ENCODE measurements at regions not wholly inside any gene's neighbourhood (a gene's known extent, or its start where the extent isn't known, plus 50 kb on each side); places are given as distances from the start of the nearest gene placed in this dataset.

DNA sequence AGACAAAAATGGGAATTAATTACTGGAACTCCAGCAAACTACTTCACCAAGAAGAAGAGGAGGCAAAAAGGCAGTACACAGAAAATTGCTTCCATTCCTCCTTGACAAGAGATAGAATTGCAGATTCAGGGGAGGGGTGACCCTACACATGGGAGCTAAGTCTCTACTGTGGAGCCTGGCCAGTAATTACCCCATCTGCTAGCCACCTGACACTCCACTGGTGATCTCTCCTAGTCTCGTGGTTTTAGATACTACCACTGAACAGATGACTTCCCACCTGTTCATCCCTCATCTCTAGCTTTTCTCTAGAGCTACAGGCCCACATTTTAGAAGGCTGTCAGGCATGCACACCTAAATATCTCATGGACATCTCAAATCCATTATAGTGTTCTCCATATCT, 224.3 kb upstream of the NR2F2 start:
- H3K4me1 ChIP-seq (ENCODE audit: insufficient read depth, poor library complexity, severe bottlenecking), result no peaks in the 10 kb centered on the region
- ATAC-seq (ENCODE audit: low read depth) (no peak), DNase-seq (ENCODE audit: low spot score) (no peak)
- no peak overlapping the region for H3K4me3 ChIP-seq (ENCODE audit: severe bottlenecking)
- no peaks in the 10 kb centered on the region for H3K9me3 ChIP-seq (ENCODE audit: severe bottlenecking)
- no peaks in the 10 kb centered on the region for H3K27me3 ChIP-seq (ENCODE audit: insufficient read depth, poor library complexity, severe bottlenecking)
- H3K27ac ChIP-seq (ENCODE audit: poor library complexity, severe bottlenecking), result no peak overlapping the region
- H3K36me3 ChIP-seq (ENCODE audit: low read depth), result no peaks in the 10 kb centered on the region
- TF ChIP-seq, protein P1, sequence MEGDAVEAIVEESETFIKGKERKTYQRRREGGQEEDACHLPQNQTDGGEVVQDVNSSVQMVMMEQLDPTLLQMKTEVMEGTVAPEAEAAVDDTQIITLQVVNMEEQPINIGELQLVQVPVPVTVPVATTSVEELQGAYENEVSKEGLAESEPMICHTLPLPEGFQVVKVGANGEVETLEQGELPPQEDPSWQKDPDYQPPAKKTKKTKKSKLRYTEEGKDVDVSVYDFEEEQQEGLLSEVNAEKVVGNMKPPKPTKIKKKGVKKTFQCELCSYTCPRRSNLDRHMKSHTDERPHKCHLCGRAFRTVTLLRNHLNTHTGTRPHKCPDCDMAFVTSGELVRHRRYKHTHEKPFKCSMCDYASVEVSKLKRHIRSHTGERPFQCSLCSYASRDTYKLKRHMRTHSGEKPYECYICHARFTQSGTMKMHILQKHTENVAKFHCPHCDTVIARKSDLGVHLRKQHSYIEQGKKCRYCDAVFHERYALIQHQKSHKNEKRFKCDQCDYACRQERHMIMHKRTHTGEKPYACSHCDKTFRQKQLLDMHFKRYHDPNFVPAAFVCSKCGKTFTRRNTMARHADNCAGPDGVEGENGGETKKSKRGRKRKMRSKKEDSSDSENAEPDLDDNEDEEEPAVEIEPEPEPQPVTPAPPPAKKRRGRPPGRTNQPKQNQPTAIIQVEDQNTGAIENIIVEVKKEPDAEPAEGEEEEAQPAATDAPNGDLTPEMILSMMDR (IDR thresholded peaks at IDR 0.05; ENCODE audit: poor library complexity, severe bottlenecking), result no peak

DNA sequence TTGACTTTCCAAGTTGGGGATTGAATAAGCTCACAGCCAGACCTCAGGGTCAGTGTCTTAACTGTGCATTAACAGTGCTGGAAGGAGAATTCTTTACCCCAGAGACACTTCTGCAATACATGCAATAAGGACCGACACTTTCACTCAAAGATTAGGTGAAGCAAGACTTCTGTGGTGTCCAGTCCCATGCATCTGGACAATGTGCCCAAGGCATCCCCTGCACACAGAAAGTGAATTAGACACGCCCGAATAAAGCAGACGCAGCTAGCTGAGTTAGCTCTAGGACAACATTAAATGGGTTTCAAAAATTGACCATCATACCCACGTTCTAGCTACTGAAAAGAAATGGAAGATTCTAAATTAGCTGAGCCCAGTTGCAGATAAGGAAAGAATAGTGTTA, 223.9 kb upstream of the NR2F2 start:
- Histone ChIP-seq H3K9me3 (ENCODE audit: severe bottlenecking) (no peaks in the 10 kb centered on the region), H3K4me1 (ENCODE audit: insufficient read depth, poor library complexity, severe bottlenecking) (no peaks in the 10 kb centered on the region), H3K4me3 (ENCODE audit: severe bottlenecking) (no peak overlapping the region), H3K36me3 (ENCODE audit: low read depth) (no peaks in the 10 kb centered on the region), H3K27me3 (ENCODE audit: insufficient read depth, poor library complexity, severe bottlenecking) (no peaks in the 10 kb centered on the region), H3K27ac (ENCODE audit: poor library complexity, severe bottlenecking) (no peak overlapping the region)
- DNase-seq (ENCODE audit: low spot score), result no peak
- no peak for ATAC-seq (ENCODE audit: low read depth)
- TF ChIP-seq, protein P1 (IDR thresholded peaks at IDR 0.05; ENCODE audit: poor library complexity, severe bottlenecking), result no peak

- TF ChIP-seq, protein P1 (IDR thresholded peaks at IDR 0.05; ENCODE audit: poor library complexity, severe bottlenecking), result no peak
- no peak overlapping the region for H3K27ac ChIP-seq (ENCODE audit: poor library complexity, severe bottlenecking)
- DNase-seq (ENCODE audit: low spot score), result no peak
- no peak for ATAC-seq (ENCODE audit: low read depth)
- no peaks in the 10 kb centered on the region for H3K36me3 ChIP-seq (ENCODE audit: low read depth)
- no peaks in the 10 kb centered on the region for H3K9me3 ChIP-seq (ENCODE audit: severe bottlenecking)
- H3K4me1 ChIP-seq (ENCODE audit: insufficient read depth, poor library complexity, severe bottlenecking), result no peaks in the 10 kb centered on the region
- H3K4me3 ChIP-seq (ENCODE audit: severe bottlenecking), result no peak overlapping the region
- no peaks in the 10 kb centered on the region for H3K27me3 ChIP-seq (ENCODE audit: insufficient read depth, poor library complexity, severe bottlenecking)
Measured at GRCh38 chr15:96107916-96108315, 222.6 kb upstream of the NR2F2 start.

GRCh38 chr15:96108405-96108804, 222.1 kb upstream of the NR2F2 start:
- DNase-seq (ENCODE audit: low spot score) (no peak), ATAC-seq (ENCODE audit: low read depth) (no peak)
- H3K27me3 ChIP-seq (ENCODE audit: insufficient read depth, poor library complexity, severe bottlenecking), result no peaks in the 10 kb centered on the region
- TF ChIP-seq, protein P1 (IDR thresholded peaks at IDR 0.05; ENCODE audit: poor library complexity, severe bottlenecking), result no peak
- H3K4me1 ChIP-seq (ENCODE audit: insufficient read depth, poor library complexity, severe bottlenecking), result no peaks in the 10 kb centered on the region
- no peaks in the 10 kb centered on the region for H3K9me3 ChIP-seq (ENCODE audit: severe bottlenecking)
- H3K4me3 ChIP-seq (ENCODE audit: severe bottlenecking), result no peak overlapping the region
- H3K36me3 ChIP-seq (ENCODE audit: low read depth), result no peaks in the 10 kb centered on the region
- no peak overlapping the region for H3K27ac ChIP-seq (ENCODE audit: poor library complexity, severe bottlenecking)

DNA sequence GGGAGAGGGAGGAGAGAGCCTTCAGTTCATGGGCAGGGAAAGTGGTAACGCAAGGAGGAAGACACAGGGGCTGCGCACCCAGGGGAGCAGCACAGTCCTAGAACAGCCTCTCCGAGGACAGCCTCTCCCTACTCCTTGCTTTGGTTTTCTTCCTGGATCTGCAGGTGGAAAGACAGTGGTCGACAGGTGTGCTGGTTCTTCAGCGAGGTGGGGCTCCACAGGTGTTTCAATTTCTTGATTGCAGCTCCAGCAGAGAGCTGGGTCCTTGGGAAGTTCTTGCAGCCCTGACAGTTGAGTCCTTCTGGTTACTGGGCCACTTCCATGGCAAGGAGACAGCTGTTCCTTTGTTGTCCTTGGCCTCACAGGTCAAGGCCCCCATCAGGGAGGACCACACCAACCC, 220.7 kb upstream of the NR2F2 start:
- no peaks in the 10 kb centered on the region for H3K36me3 ChIP-seq (ENCODE audit: low read depth)
- H3K4me3 ChIP-seq (ENCODE audit: severe bottlenecking), result no peak overlapping the region
- TF ChIP-seq, protein P1 (IDR thresholded peaks at IDR 0.05; ENCODE audit: poor library complexity, severe bottlenecking), result no peak
- no peaks in the 10 kb centered on the region for H3K4me1 ChIP-seq (ENCODE audit: insufficient read depth, poor library complexity, severe bottlenecking)
- DNase-seq (ENCODE audit: low spot score) (no peak), ATAC-seq (ENCODE audit: low read depth) (no peak)
- H3K27ac ChIP-seq (ENCODE audit: poor library complexity, severe bottlenecking), result no peak overlapping the region
- H3K27me3 ChIP-seq (ENCODE audit: insufficient read depth, poor library complexity, severe bottlenecking), result no peaks in the 10 kb centered on the region
- H3K9me3 ChIP-seq (ENCODE audit: severe bottlenecking), result no peaks in the 10 kb centered on the region
